ENCODE measurements at regions not wholly inside any gene's neighbourhood (a gene's known extent, or its start where the extent isn't known, plus 50 kb on each side); places are given as distances from the start of the nearest gene placed in this dataset.

GRCh38 chr4:154009191-154009590 lies 220.3 kb upstream of the SFRP2 start:
- no peak for DNase-seq
- no peak overlapping the region for H3K4me3 ChIP-seq
- TF ChIP-seq POLR2A (IDR thresholded peaks at IDR 0.05) (no peak), CTCF (IDR thresholded peaks at IDR 0.05) (no peak), POLR2AphosphoS5 (IDR thresholded peaks at IDR 0.05) (no peak), EP300 (IDR thresholded peaks at IDR 0.05) (no peak)
- H3K27ac ChIP-seq, result no peak overlapping the region
- H3K27me3 ChIP-seq, result no peaks in the 10 kb centered on the region
- intact Hi-C loops (cut with DNase I; ENCODE audit: low total_unique reads), result no loop called here
- 70 to 94% (median 81%) methylated on average over 2 of the region's 2 CpGs for WGBS, 5 donors
- H3K36me3 ChIP-seq, result no peaks in the 10 kb centered on the region
- peaks cover 0 to 4% (median 0%) of the 10 kb centered on the region in 4 donors for H3K4me1 ChIP-seq
- no peaks in the 10 kb centered on the region for H3K9me3 ChIP-seq

GRCh38 chr4:154005171-154005520 lies 216.3 kb upstream of the SFRP2 start:
- Histone ChIP-seq H3K27me3 (no peaks in the 10 kb centered on the region), H3K4me1 (peaks cover 0 to 4% (median 0%) of the 10 kb centered on the region in 4 donors), H3K4me3 (no peak overlapping the region), H3K9me3 (no peaks in the 10 kb centered on the region), H3K36me3 (no peaks in the 10 kb centered on the region), H3K27ac (peak overlapping the region in 1 of 5 donors; percentile 60)
- intact Hi-C loops (cut with DNase I; ENCODE audit: low total_unique reads), result no loop called here
- WGBS, 5 donors, result 73 to 90% (median 86%) methylated on average over 5 of the region's 5 CpGs
- no peak for TF ChIP-seq CTCF (IDR thresholded peaks at IDR 0.05)
- TF ChIP-seq POLR2A (IDR thresholded peaks at IDR 0.05), result no peak
- no peak for TF ChIP-seq POLR2AphosphoS5 (IDR thresholded peaks at IDR 0.05)
- no peak for TF ChIP-seq EP300 (IDR thresholded peaks at IDR 0.05)
- no peak for DNase-seq

GRCh38 chr4:154004507-154005170 lies 215.8 kb upstream of the SFRP2 start:
- no peaks in the 10 kb centered on the region for H3K9me3 ChIP-seq
- no peaks in the 10 kb centered on the region for H3K27me3 ChIP-seq
- WGBS, 5 donors, result 53 to 80% (median 72%) methylated on average over 7 of the region's 7 CpGs
- H3K4me1 ChIP-seq, result peaks cover 0 to 4% (median 0%) of the 10 kb centered on the region in 4 donors
- H3K36me3 ChIP-seq, result no peaks in the 10 kb centered on the region
- DNase-seq, result peak in 1 of 2 donors; percentile 25
- intact Hi-C loops (cut with DNase I; ENCODE audit: low total_unique reads), result no loop called here
- TF ChIP-seq POLR2AphosphoS5 (IDR thresholded peaks at IDR 0.05) (peak in 2 of 3 donors; percentile 31 to 32), EP300 (IDR thresholded peaks at IDR 0.05) (no peak)
- H3K27ac ChIP-seq, result peak overlapping the region in 3 of 5 donors; percentile 2 to 60 (median 55)
- H3K4me3 ChIP-seq, result no peak overlapping the region

GRCh38 chr4:154004016-154004415 lies 215.1 kb upstream of the SFRP2 start:
- no peak for TF ChIP-seq CTCF (IDR thresholded peaks at IDR 0.05)
- TF ChIP-seq POLR2A (IDR thresholded peaks at IDR 0.05), result no peak
- TF ChIP-seq POLR2AphosphoS5 (IDR thresholded peaks at IDR 0.05), result no peak
- no peak for TF ChIP-seq EP300 (IDR thresholded peaks at IDR 0.05)
- H3K4me1 ChIP-seq, result peaks cover 0 to 4% (median 0%) of the 10 kb centered on the region in 4 donors
- no peak for DNase-seq
- WGBS, 5 donors, result 69 to 91% (median 85%) methylated on average over 5 of the region's 5 CpGs
- no peaks in the 10 kb centered on the region for H3K27me3 ChIP-seq
- peak overlapping the region in 3 of 5 donors; percentile 2 to 55 (median 24) for H3K27ac ChIP-seq
- H3K4me3 ChIP-seq, result no peak overlapping the region
- intact Hi-C loops (cut with DNase I; ENCODE audit: low total_unique reads), result no loop called here
- H3K36me3 ChIP-seq, result no peaks in the 10 kb centered on the region
- H3K9me3 ChIP-seq, result no peaks in the 10 kb centered on the region

DNA sequence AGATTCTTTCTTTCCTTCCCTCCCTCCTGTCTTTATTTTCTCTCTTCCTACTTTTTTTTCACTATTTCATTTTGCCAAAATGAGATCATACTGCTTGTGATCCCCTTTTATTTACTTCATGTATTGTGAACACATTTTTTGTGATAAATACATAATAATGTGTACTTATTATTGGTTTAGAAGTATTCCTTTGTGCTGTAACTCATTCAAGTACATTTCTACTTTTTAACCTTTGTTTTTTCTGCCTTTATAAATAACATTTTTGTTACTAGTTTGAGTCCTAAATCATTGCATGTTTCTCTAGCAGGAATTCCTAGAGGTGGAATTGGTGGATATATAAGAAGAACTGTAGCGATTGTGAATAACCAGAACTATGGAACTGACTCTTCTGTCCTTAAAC lies 214.5 kb upstream of the SFRP2 start:
- H3K27ac ChIP-seq, result no peak overlapping the region
- H3K36me3 ChIP-seq, result no peaks in the 10 kb centered on the region
- 86 to 100% (median 95%) methylated on average over 1 of the region's 1 CpG for WGBS, 5 donors
- intact Hi-C loops (cut with DNase I; ENCODE audit: low total_unique reads), result no loop called here
- H3K9me3 ChIP-seq, result no peaks in the 10 kb centered on the region
- DNase-seq, result no peak
- H3K27me3 ChIP-seq, result no peaks in the 10 kb centered on the region
- no peak for TF ChIP-seq POLR2AphosphoS5 (IDR thresholded peaks at IDR 0.05)
- TF ChIP-seq CTCF (IDR thresholded peaks at IDR 0.05), result no peak
- no peak for TF ChIP-seq EP300 (IDR thresholded peaks at IDR 0.05)
- no peak for TF ChIP-seq POLR2A (IDR thresholded peaks at IDR 0.05)
- peaks cover 0 to 4% (median 0%) of the 10 kb centered on the region in 4 donors for H3K4me1 ChIP-seq
- H3K4me3 ChIP-seq, result no peak overlapping the region
